HCT116 (cell line): ENCODE measurements at regions not wholly inside any gene's neighbourhood (a gene's known extent, or its start where the extent isn't known, plus 50 kb on each side); places are given as distances from the start of the nearest gene placed in this dataset.

Experiments used
- ATAC-seq: fragments of 200-7000 bp; cut with Tn5 transposase; 2 replicates; pipeline ENCODE4 v1.9.1; 2020; ENCODE audit warnings: mild to moderate bottlenecking, moderate library complexity
- BruUV-seq: library from RNA; stranded (reverse); fragments of 400-500 nt; replicated peaks from 2 replicates; lab custom pipeline; 2021; lab: Mats Ljungman, UMichigan
- CTCF ChIA-PET: fragments of 300-600 bp; sonication (Branson Sonifier 250); formaldehyde crosslinking; loops from one replicate; lab custom pipeline; 2021; ENCODE audit warnings: antibody characterized with exemption; lab: Charles Lee
- POLR2A ChIA-PET: fragments of 300-600, 350-600 bp; sonication (Branson Sonifier 250); formaldehyde crosslinking; loops from one replicate; lab custom pipeline; 2021; ENCODE audit warnings: antibody characterized with exemption; lab: Charles Lee
- RAD21 ChIA-PET, 2 experiments: fragments of 300-600 bp; sonication (Branson Sonifier 250); formaldehyde crosslinking; loops; one replicate each; lab custom pipeline; 2023; ENCODE audit warnings: low total read pairs in 2 of 2; ENCODE audit not compliant: uncharacterized antibody in 2 of 2, unreplicated experiment in 2 of 2, low non-redundant PET in 1 of 2; lab: Charles Lee
- DNase-seq: peaks from one replicate; pipeline ENCODE4 v3.0.0-alpha.2; 2010; ENCODE audit warnings: low read depth, low spot score
- H2AFZ ChIP-seq: fragments of 200-600 bp; shearing (Covaris generic), sonication (generic); 2 replicates; pipeline ENCODE4 v1.6.1; 2017; ENCODE audit warnings: low read depth, mixed run types, mixed read lengths, antibody characterized with exemption, low read length; ENCODE audit not compliant: poor library complexity, severe bottlenecking
- H3K27ac ChIP-seq: 2 replicates; pipeline ENCODE4 v1.5.1; 2012; ENCODE audit warnings: low read depth, low read length
- H3K27me3 ChIP-seq: fragments of 200-600 bp; sonication (generic); 2 replicates; pipeline ENCODE4 v1.6.1; 2016; ENCODE audit warnings: mixed run types, low read length, mixed read lengths; ENCODE audit not compliant: insufficient read depth
- H3K36me3 ChIP-seq, 2 experiments: fragments of 200-500 bp in 1 of 2; fragments of 200-600 bp in 1 of 2; sonication (Bioruptor generic) in 1 of 2; sonication (generic) in 1 of 2; 2 replicates each; pipeline versions ENCODE4 v1.5.1 to v1.6.1; 2014 to 2016; ENCODE audit warnings: low read length in 2 of 2, inconsistent platforms in 1 of 2, mixed read lengths in 1 of 2, mixed run types in 1 of 2; ENCODE audit not compliant: insufficient read depth in 2 of 2, control insufficient read depth in 1 of 2
- H3K4me1 ChIP-seq, 2 experiments: fragments of 200-600 bp in 1 of 2; sonication (generic) in 1 of 2; 2 replicates each; pipeline versions ENCODE4 v1.5.1 to v1.6.1; 2012 to 2017; ENCODE audit warnings: low read length in 2 of 2, inconsistent platforms in 1 of 2, mild to moderate bottlenecking in 1 of 2, mixed read lengths in 1 of 2, mixed run types in 1 of 2, moderate library complexity in 1 of 2; ENCODE audit not compliant: insufficient read depth in 2 of 2, control insufficient read depth in 1 of 2
- H3K4me2 ChIP-seq: fragments of 200-600 bp; sonication (generic); 2 replicates; pipeline ENCODE4 v1.6.1; 2017; ENCODE audit warnings: mixed run types, low read length, mixed read lengths
- H3K4me3 ChIP-seq, 2 experiments: fragments of 200-600 bp in 1 of 2; sonication (generic) in 1 of 2; replicated peaks in 1 of 2; 2 replicates each; pipeline ENCODE4 v1.5.1; 2011 to 2016; ENCODE audit warnings: low read length in 2 of 2, control low read depth in 1 of 2, low read depth in 1 of 2, mild to moderate bottlenecking in 1 of 2, mixed read lengths in 1 of 2, mixed run types in 1 of 2
- H3K79me2 ChIP-seq: fragments of 200-600 bp; sonication (generic); 2 replicates; pipeline ENCODE4 v1.6.1; 2017; ENCODE audit warnings: mild to moderate bottlenecking, mixed run types, low read length, moderate library complexity, mixed read lengths; ENCODE audit not compliant: insufficient read depth
- H3K9ac ChIP-seq: fragments of 200-600 bp; sonication (generic); 2 replicates; pipeline ENCODE4 v1.6.1; 2016; ENCODE audit warnings: low read length, mixed read lengths
- H3K9me2 ChIP-seq: fragments of 200-600 bp; sonication (generic), shearing (Covaris generic); 2 replicates; pipeline ENCODE4 v1.6.1; 2017; ENCODE audit warnings: mixed run types, mild to moderate bottlenecking, moderate library complexity; ENCODE audit not compliant: insufficient read depth
- H3K9me3 ChIP-seq, 2 experiments: fragments of 200-500 bp in 1 of 2; fragments of 200-600 bp in 1 of 2; sonication (Bioruptor generic) in 1 of 2; sonication (generic) in 1 of 2; 2 replicates each; pipeline ENCODE4 v1.6.1; 2014 to 2017; ENCODE audit warnings: low read length in 2 of 2, mixed read lengths in 2 of 2, inconsistent platforms in 1 of 2, low read depth in 1 of 2, mild to moderate bottlenecking in 1 of 2, mixed run types in 1 of 2, moderate library complexity in 1 of 2; ENCODE audit not compliant: control insufficient read depth in 1 of 2, insufficient read depth in 1 of 2
- H4K20me1 ChIP-seq: fragments of 200-600 bp; sonication (generic), shearing (Covaris generic); 2 replicates; pipeline ENCODE4 v1.6.1; 2017; ENCODE audit warnings: mixed run types, mild to moderate bottlenecking, moderate library complexity; ENCODE audit not compliant: insufficient read depth
- CBX3 ChIP-seq: IDR thresholded peaks from 2 replicates; pipeline ENCODE4 v1.6.1; 2012; ENCODE audit warnings: low read depth
- CTCF ChIP-seq, 3 experiments: fragments of 200-600 bp in 1 of 3; sonication (generic) in 1 of 3; IDR thresholded peaks in 2 of 3; conservative IDR thresholded peaks in 1 of 3; 2 replicates each; pipeline ENCODE4 v1.5.1; 2012 to 2017; ENCODE audit warnings: low read depth in 2 of 3, low read length in 2 of 3, antibody characterized with exemption in 1 of 3, borderline replicate concordance in 1 of 3, control low read depth in 1 of 3, mild to moderate bottlenecking in 1 of 3, mixed read lengths in 1 of 3, mixed run types in 1 of 3, moderate library complexity in 1 of 3; ENCODE audit not compliant: insufficient read depth in 1 of 3
- ELF1 ChIP-seq: IDR thresholded peaks from 2 replicates; pipeline ENCODE4 v1.6.1; 2012; ENCODE audit warnings: low read depth, borderline replicate concordance
- EZH2 ChIP-seq: fragments of 200-600 bp; sonication (generic); IDR thresholded peaks from 2 replicates; pipeline ENCODE4 v1.6.1; 2017; ENCODE audit warnings: antibody characterized with exemption, mixed run types
- EZH2phosphoT487 ChIP-seq: fragments of 200-600 bp; IDR thresholded peaks from 2 replicates; pipeline ENCODE4 v1.6.1; 2018; ENCODE audit warnings: antibody characterized with exemption, borderline replicate concordance
- FOSL1 ChIP-seq: IDR thresholded peaks from 2 replicates; pipeline ENCODE4 v1.6.1; 2012; ENCODE audit warnings: low read depth
- JUND ChIP-seq: IDR thresholded peaks from 2 replicates; pipeline ENCODE4 v1.6.1; 2012
- MAX ChIP-seq: IDR thresholded peaks from 2 replicates; pipeline ENCODE4 v1.6.1; 2012
- POLR2A ChIP-seq: IDR thresholded peaks from 2 replicates; pipeline ENCODE4 v1.7.0; 2011; ENCODE audit warnings: borderline replicate concordance; ENCODE audit not compliant: insufficient read depth, insufficient read length; ENCODE audit errors: extremely low read depth
- POLR2AphosphoS5 ChIP-seq: IDR thresholded peaks from 2 replicates; pipeline ENCODE4 v1.6.1; 2011; ENCODE audit warnings: mild to moderate bottlenecking, low read depth, low read length, moderate library complexity
- RAD21 ChIP-seq: IDR thresholded peaks from 2 replicates; pipeline ENCODE4 v1.6.1; 2012; ENCODE audit warnings: low read depth, mild to moderate bottlenecking
- REST ChIP-seq: IDR thresholded peaks from 2 replicates; pipeline ENCODE4 v1.6.1; 2012; ENCODE audit warnings: low read depth
- SIN3A ChIP-seq: IDR thresholded peaks from 2 replicates; pipeline ENCODE4 v1.6.1; 2012; ENCODE audit warnings: low read depth
- SP1 ChIP-seq: IDR thresholded peaks from 2 replicates; pipeline ENCODE4 v1.6.1; 2012; ENCODE audit warnings: low read depth
- SRF ChIP-seq: IDR thresholded peaks from 2 replicates; pipeline ENCODE4 v1.6.1; 2012; ENCODE audit warnings: low read depth
- TCF7L2 ChIP-seq: IDR thresholded peaks from 2 replicates; pipeline ENCODE4 v1.7.0; 2011; ENCODE audit warnings: borderline replicate concordance, inconsistent platforms; ENCODE audit not compliant: insufficient read depth, insufficient read length; ENCODE audit errors: extremely low read depth
- YY1 ChIP-seq: IDR thresholded peaks from 2 replicates; pipeline ENCODE4 v1.6.1; 2011; ENCODE audit warnings: low read length, low read depth, moderate library complexity, mild to moderate bottlenecking; ENCODE audit not compliant: insufficient replicate concordance; ENCODE audit errors: extremely low read depth
- ZBTB33 ChIP-seq: IDR thresholded peaks from 2 replicates; pipeline ENCODE4 v1.6.1; 2011; ENCODE audit warnings: mild to moderate bottlenecking, low read length, moderate library complexity; ENCODE audit not compliant: insufficient replicate concordance; ENCODE audit errors: extremely low read depth
- ZFX ChIP-seq: fragments of 450-650 bp; IDR thresholded peaks from 2 replicates; pipeline ENCODE4 v1.6.1; 2017
- ZNF274 ChIP-seq: fragments of 200-500 bp; sonication (Bioruptor generic); IDR thresholded peaks from 2 replicates; pipeline ENCODE4 v1.6.1; 2014; ENCODE audit warnings: mild to moderate bottlenecking, low read depth, low read length, inconsistent platforms
- intact Hi-C: fragments of 100-400 bp; cut with micrococcal nuclease; formaldehyde crosslinking; loops from 2 replicates; pipeline ENCODE4 v1.10.0; 2022

- no TSS peak for BruUV-seq
- no peaks in the 10 kb centered on the region for H4K20me1 ChIP-seq
- ATAC-seq, result no peak
- no peaks in the 10 kb centered on the region for H3K36me3 ChIP-seq
- H3K4me2 ChIP-seq, result no peak overlapping the region
- H3K9me3 ChIP-seq, result no peaks in the 10 kb centered on the region
- H2AFZ ChIP-seq, result no peak overlapping the region
- ChIA-PET POLR2A (no interaction called here), CTCF (interaction anchor here (1.1 kb wide), 1 partner anchor 10 kb away, joined by 3 read pairs; no protein-coding TSS in a partner anchor), RAD21 (no interaction called here)
- no peak overlapping the region for H3K9ac ChIP-seq
- intact Hi-C loops, result no loop called here
- no peak overlapping the region for H3K27ac ChIP-seq
- H3K4me1 ChIP-seq, result peaks cover 0 to 6% of the 10 kb centered on the region in 2 experiments; a peak in 2 of 4 replicates
- TF ChIP-seq POLR2A (no peak), SRF (no peak), ZNF274 (no peak), JUND (no peak), ZBTB33 (no peak), YY1 (no peak), EZH2phosphoT487 (no peak), FOSL1 (no peak), ZFX (no peak), SP1 (no peak), REST (no peak), ELF1 (no peak), RAD21 (no peak), SIN3A (no peak), CBX3 (no peak), CTCF (IDR thresholded peaks at IDR 0.05 in 2 of 3, conservative IDR thresholded peaks at IDR 0.05 in 1 of 3; ENCODE audit: borderline replicate concordance in 1 of 3, insufficient read depth in 1 of 3, low read depth in 2 of 3, low read length in 2 of 3) (no peak), MAX (no peak), TCF7L2 (no peak), POLR2AphosphoS5 (no peak), EZH2 (no peak)
- no peak for DNase-seq
- H3K79me2 ChIP-seq, result no peaks in the 10 kb centered on the region
- no peaks in the 10 kb centered on the region for H3K27me3 ChIP-seq
- no peak overlapping the region for H3K4me3 ChIP-seq
- H3K9me2 ChIP-seq, result no peaks in the 10 kb centered on the region
Measured at GRCh38 chr2:19503406-19503805, 145.0 kb upstream of the OSR1 start.
